LNCaP clone FGC (cell line): ENCODE measurements at regions not wholly inside any gene's neighbourhood (a gene's known extent, or its start where the extent isn't known, plus 50 kb on each side); places are given as distances from the start of the nearest gene placed in this dataset.

Experiments used
- DNase-seq: peaks from one replicate; pipeline ENCODE4 v3.0.0-alpha.2; 2011; ENCODE audit warnings: low read depth
- H3K4me3 ChIP-seq: 2 replicates; pipeline ENCODE4 v1.5.1; 2011; ENCODE audit warnings: mild to moderate bottlenecking, low read depth, low read length, control low read depth
- CTCF ChIP-seq: IDR thresholded peaks from 2 replicates; pipeline ENCODE4 v1.5.1; 2012; ENCODE audit warnings: mild to moderate bottlenecking; ENCODE audit not compliant: control insufficient read depth, insufficient read depth; ENCODE audit errors: extremely low read depth

DNA sequence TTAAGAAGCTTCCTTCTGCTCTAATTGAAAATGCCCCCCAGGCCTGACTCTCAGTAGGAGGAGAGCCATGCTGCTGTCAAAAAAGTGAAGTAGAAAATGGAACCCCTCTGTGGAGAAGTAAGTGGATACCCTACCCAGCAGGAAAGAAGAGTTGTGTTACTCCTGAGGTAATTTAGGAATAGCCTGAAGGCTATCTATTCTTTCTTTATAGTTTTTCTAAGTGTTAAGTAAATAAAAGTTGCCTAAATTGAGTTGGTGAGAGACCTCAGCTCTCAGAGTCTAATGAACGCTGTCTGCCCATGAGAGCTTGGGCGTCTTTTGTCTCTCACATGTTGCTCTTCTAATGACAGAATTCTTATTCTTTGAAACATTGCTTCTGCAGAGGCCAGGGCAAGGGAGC, 116.2 kb downstream of the NSUN3 start:
- no peak for DNase-seq
- H3K4me3 ChIP-seq, result no peak overlapping the region
- TF ChIP-seq CTCF, result no peak

GRCh38 chr3:94183551-94183950, 120.7 kb downstream of the NSUN3 start:
- DNase-seq, result no peak
- no peak for TF ChIP-seq CTCF
- H3K4me3 ChIP-seq, result no peak overlapping the region

DNA sequence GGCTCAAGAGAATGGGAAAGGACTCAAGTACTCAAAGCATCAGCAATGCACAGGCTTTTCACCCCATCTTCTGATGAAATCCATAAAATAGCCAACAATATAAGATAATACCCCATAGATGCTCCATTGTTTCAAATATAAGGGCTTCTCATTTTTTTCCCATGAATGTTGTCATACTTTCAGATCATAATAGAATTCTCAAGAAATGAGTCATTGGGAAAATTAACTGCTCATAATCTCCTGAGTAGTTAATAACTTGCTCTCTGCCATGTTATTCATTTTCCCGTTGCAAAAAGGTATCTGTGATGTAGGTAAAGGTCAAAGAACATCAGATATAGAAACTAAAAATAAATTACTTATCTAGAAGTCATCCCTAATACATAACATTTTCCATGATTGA, 121.9 kb downstream of the NSUN3 start:
- no peak overlapping the region for H3K4me3 ChIP-seq
- no peak for DNase-seq
- TF ChIP-seq CTCF, result no peak

DNA sequence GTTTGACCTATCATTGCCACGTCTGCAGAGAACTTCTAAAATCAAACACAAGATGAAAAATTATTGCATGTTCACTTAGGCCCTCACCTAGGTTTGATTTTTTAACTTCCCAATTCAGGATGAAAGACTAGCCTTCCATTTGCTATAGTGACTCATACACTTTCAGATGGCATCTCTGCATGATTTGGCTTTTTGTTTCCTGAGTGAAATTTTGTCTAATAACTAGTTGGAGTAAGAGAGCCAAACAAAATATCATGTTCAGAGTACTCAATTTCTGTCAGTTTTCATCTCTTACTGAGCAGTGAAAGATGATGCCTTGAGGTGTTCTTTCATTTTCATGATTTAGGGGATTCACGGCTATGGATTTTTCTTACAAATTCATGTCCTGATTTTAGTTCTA, 122.9 kb downstream of the NSUN3 start:
- no peak for TF ChIP-seq CTCF
- DNase-seq, result no peak
- H3K4me3 ChIP-seq, result no peak overlapping the region

DNA sequence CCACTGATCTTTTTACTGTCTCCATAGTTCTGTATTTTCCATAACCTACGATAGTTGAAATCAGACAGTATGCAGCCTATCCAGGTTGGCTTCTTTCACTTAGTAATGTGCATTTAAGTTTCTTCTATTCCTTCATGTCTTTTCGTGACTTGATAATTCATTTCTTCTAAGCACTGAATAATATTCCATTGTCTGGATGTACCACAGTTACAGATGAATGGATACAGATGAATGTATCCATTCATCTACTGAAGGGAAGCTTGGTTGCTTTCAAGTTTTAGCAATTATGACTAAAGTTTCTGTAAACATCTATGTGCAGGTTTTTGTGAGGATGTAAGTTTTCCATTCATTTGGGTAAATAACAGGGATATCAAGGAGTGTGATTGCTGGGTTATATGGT, 124.8 kb downstream of the NSUN3 start:
- DNase-seq, result no peak
- no peak overlapping the region for H3K4me3 ChIP-seq
- no peak for TF ChIP-seq CTCF

- DNase-seq, result no peak
- TF ChIP-seq CTCF, result no peak
- H3K4me3 ChIP-seq, result no peak overlapping the region
These were observed 132.5 kb downstream of the NSUN3 start for GRCh38 chr3:94195381-94195780.

- TF ChIP-seq CTCF, result no peak
- no peak for DNase-seq
- H3K4me3 ChIP-seq, result no peak overlapping the region
These were observed 143.4 kb downstream of the NSUN3 start for GRCh38 chr3:94206291-94206690.
